WTC11 (cell line): ENCODE measurements at regions not wholly inside any gene's neighbourhood (a gene's known extent, or its start where the extent isn't known, plus 50 kb on each side); places are given as distances from the start of the nearest gene placed in this dataset.
A peak's percentile ranks its signal among the peaks of the same experiment; 100 is the strongest.

ENCODE experiments used
- ATAC-seq: fragments of 200-7000 bp; cut with Tn5 transposase; 2 replicates; pipeline ENCODE4 v1.10.0; 2021; ENCODE audit warnings: mild to moderate bottlenecking, moderate library complexity
- CTCF ChIA-PET: fragments of 300-600 bp; sonication (Branson Sonifier 250); formaldehyde crosslinking; loops from one replicate; lab custom pipeline; 2021; ENCODE audit warnings: antibody characterized with exemption; lab: Charles Lee
- POLR2A ChIA-PET: fragments of 350-600 bp; sonication (Branson Sonifier 250); formaldehyde crosslinking; loops from one replicate; lab custom pipeline; 2021; ENCODE audit warnings: antibody characterized with exemption; lab: Charles Lee
- DNase-seq: peaks from one replicate; pipeline ENCODE4 v3.0.0; 2021; ENCODE audit warnings: low spot score
- H3K27ac Mint-ChIP-seq: 2 replicates; pipeline ENCODE4 v1.8.0; 2021; ENCODE audit warnings: mixed read lengths
- H3K27me3 Mint-ChIP-seq: 2 replicates; pipeline ENCODE4 v1.8.0; 2021; ENCODE audit warnings: low read depth, mild to moderate bottlenecking, moderate library complexity, mixed read lengths
- H3K36me3 Mint-ChIP-seq: 2 replicates; pipeline ENCODE4 v1.8.0; 2021; ENCODE audit warnings: mixed read lengths
- H3K4me1 Mint-ChIP-seq: 2 replicates; pipeline ENCODE4 v1.8.0; 2022; ENCODE audit warnings: mixed read lengths
- H3K4me3 Mint-ChIP-seq: 2 replicates; pipeline ENCODE4 v1.8.0; 2021; ENCODE audit warnings: mild to moderate bottlenecking, moderate library complexity, mixed read lengths
- H3K9me3 Mint-ChIP-seq: 2 replicates; pipeline ENCODE4 v1.8.0; 2021; ENCODE audit warnings: mixed read lengths
- ATF3 ChIP-seq: sonication (generic); formaldehyde crosslinking; conservative IDR thresholded peaks from 2 replicates; pipeline ENCODE4 v1.8.1; 2022; ENCODE audit warnings: mild to moderate bottlenecking, missing genetic modification reagents
- CREB1 ChIP-seq: sonication (generic); formaldehyde crosslinking; IDR thresholded peaks from 2 replicates; pipeline ENCODE4 v1.8.0; 2023; ENCODE audit warnings: mild to moderate bottlenecking, missing genetic modification reagents
- E2F5 ChIP-seq: sonication (generic); formaldehyde crosslinking; IDR thresholded peaks from 2 replicates; pipeline ENCODE4 v1.8.1; 2022; ENCODE audit warnings: mild to moderate bottlenecking, moderate library complexity, missing genetic modification reagents
- ELF4 ChIP-seq: sonication (generic); formaldehyde crosslinking; IDR thresholded peaks from 2 replicates; pipeline ENCODE4 v1.8.1; 2022; ENCODE audit warnings: low read depth, mild to moderate bottlenecking, moderate library complexity, missing genetic modification reagents
- FOXK1 ChIP-seq: sonication (generic); formaldehyde crosslinking; IDR thresholded peaks from 2 replicates; pipeline ENCODE4 v1.8.0; 2022; ENCODE audit warnings: mild to moderate bottlenecking, moderate library complexity, missing genetic modification reagents
- KAT7 ChIP-seq: sonication (generic); formaldehyde crosslinking; IDR thresholded peaks from 2 replicates; pipeline ENCODE4 v1.8.1; 2023; ENCODE audit warnings: missing genetic modification reagents, mild to moderate bottlenecking, borderline replicate concordance
- NFYB ChIP-seq: sonication (generic); formaldehyde crosslinking; conservative IDR thresholded peaks from 2 replicates; pipeline ENCODE4 v1.8.0; 2022; ENCODE audit warnings: low read depth, missing genetic modification reagents
- NR2C2 ChIP-seq: sonication (generic); formaldehyde crosslinking; IDR thresholded peaks from 2 replicates; pipeline ENCODE4 v1.8.0; 2022; ENCODE audit warnings: mild to moderate bottlenecking, missing genetic modification reagents
- ZNF138 ChIP-seq: sonication (generic); formaldehyde crosslinking; conservative IDR thresholded peaks from 2 replicates; pipeline ENCODE4 v1.8.1; 2022; ENCODE audit warnings: mild to moderate bottlenecking, moderate library complexity, missing genetic modification reagents
- ZNF219 ChIP-seq: sonication (generic); formaldehyde crosslinking; IDR thresholded peaks from 2 replicates; pipeline ENCODE4 v1.8.0; 2023; ENCODE audit warnings: missing genetic modification reagents, mild to moderate bottlenecking, borderline replicate concordance
- ZNF317 ChIP-seq: sonication (generic); formaldehyde crosslinking; IDR thresholded peaks from 2 replicates; pipeline ENCODE4 v1.8.1; 2023; ENCODE audit warnings: low read depth, mild to moderate bottlenecking, moderate library complexity, missing genetic modification reagents, borderline replicate concordance
- ZNF512 ChIP-seq: sonication (generic); formaldehyde crosslinking; IDR thresholded peaks from 2 replicates; pipeline ENCODE4 v1.8.1; 2022; ENCODE audit warnings: missing genetic modification reagents, borderline replicate concordance
- ZNF532 ChIP-seq: fragments of 250-450 bp; sonication (Bioruptor Pico); IDR thresholded peaks from 2 replicates; pipeline ENCODE4 v1.9.0; 2021; ENCODE audit warnings: mild to moderate bottlenecking, borderline replicate concordance
- TF ChIP-seq, protein P1 (sequence below): sonication (generic); formaldehyde crosslinking; IDR thresholded peaks from 2 replicates; pipeline ENCODE4 v1.8.1; 2022; ENCODE audit warnings: mild to moderate bottlenecking, missing genetic modification reagents, moderate library complexity, borderline replicate concordance
- TF ChIP-seq, protein P2 (sequence below): fragments of 250-450 bp; sonication (Bioruptor Pico); IDR thresholded peaks from 2 replicates; pipeline ENCODE4 v1.9.0; 2021; ENCODE audit warnings: mild to moderate bottlenecking

DNA sequence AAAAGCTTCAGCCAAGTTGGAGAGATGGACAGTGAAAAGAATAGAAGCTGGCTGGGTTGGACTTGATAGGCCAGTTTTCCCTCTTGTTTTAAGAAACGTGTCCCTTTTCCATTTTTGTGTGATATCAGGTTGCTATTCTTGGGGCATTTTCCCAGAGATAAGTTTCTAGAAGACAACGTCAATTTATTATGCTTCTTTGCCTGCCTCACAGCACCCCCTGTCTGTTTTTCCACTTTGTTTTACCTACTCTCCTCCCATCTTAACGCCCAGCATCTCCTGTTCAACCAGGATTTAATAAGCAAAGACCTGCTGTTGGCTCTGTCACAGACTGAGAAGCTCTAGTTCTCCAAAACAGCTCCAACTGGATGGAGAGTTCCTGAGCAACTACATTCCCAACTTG, 317.8 kb upstream of the ZNF521 start:
- Mint-ChIP-seq H3K4me1 (peaks cover 13% of the 10 kb centered on the region), H3K9me3 (no peaks in the 10 kb centered on the region; the same call in none of the 2 replicates), H3K4me3 (no peak overlapping the region), H3K27ac (peak overlapping the region; percentile 21; the same call in 1 of the 2 replicates), H3K36me3 (no peaks in the 10 kb centered on the region), H3K27me3 (no peaks in the 10 kb centered on the region)
- DNase-seq = no peak
- peak; percentile 28; the same call in 1 of the 2 replicates for ATAC-seq
- POLR2A ChIA-PET = interaction anchor here (0.6 kb wide), 2 partner anchors 23 to 1067 kb away, joined by 3 read pairs; no protein-coding TSS in a partner anchor
- no peak for TF ChIP-seq ATF3
- TF ChIP-seq NR2C2 (CRISPR knock-in tag) = no peak
- TF ChIP-seq ZNF138 (CRISPR knock-in tag) = no peak
- TF ChIP-seq, protein P1, sequence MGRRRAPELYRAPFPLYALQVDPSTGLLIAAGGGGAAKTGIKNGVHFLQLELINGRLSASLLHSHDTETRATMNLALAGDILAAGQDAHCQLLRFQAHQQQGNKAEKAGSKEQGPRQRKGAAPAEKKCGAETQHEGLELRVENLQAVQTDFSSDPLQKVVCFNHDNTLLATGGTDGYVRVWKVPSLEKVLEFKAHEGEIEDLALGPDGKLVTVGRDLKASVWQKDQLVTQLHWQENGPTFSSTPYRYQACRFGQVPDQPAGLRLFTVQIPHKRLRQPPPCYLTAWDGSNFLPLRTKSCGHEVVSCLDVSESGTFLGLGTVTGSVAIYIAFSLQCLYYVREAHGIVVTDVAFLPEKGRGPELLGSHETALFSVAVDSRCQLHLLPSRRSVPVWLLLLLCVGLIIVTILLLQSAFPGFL (CRISPR knock-in tag) = no peak
- TF ChIP-seq KAT7 = no peak
- TF ChIP-seq ZNF532 (CRISPR knock-in tag) = no peak
- TF ChIP-seq, protein P2, sequence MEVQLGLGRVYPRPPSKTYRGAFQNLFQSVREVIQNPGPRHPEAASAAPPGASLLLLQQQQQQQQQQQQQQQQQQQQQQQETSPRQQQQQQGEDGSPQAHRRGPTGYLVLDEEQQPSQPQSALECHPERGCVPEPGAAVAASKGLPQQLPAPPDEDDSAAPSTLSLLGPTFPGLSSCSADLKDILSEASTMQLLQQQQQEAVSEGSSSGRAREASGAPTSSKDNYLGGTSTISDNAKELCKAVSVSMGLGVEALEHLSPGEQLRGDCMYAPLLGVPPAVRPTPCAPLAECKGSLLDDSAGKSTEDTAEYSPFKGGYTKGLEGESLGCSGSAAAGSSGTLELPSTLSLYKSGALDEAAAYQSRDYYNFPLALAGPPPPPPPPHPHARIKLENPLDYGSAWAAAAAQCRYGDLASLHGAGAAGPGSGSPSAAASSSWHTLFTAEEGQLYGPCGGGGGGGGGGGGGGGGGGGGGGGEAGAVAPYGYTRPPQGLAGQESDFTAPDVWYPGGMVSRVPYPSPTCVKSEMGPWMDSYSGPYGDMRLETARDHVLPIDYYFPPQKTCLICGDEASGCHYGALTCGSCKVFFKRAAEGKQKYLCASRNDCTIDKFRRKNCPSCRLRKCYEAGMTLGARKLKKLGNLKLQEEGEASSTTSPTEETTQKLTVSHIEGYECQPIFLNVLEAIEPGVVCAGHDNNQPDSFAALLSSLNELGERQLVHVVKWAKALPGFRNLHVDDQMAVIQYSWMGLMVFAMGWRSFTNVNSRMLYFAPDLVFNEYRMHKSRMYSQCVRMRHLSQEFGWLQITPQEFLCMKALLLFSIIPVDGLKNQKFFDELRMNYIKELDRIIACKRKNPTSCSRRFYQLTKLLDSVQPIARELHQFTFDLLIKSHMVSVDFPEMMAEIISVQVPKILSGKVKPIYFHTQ (CRISPR knock-in tag) = no peak
- TF ChIP-seq, all 79 proteins: peak for 0
- CTCF ChIA-PET = interaction anchor here (0.6 to 0.7 kb wide), 2 partner anchors 108 to 125 kb away, joined by 3 to 4 read pairs; no protein-coding TSS in a partner anchor

- POLR2A ChIA-PET = no interaction called here
Observed at GRCh38 chr18:25662272-25662671, 310.3 kb upstream of the ZNF521 start.

DNA sequence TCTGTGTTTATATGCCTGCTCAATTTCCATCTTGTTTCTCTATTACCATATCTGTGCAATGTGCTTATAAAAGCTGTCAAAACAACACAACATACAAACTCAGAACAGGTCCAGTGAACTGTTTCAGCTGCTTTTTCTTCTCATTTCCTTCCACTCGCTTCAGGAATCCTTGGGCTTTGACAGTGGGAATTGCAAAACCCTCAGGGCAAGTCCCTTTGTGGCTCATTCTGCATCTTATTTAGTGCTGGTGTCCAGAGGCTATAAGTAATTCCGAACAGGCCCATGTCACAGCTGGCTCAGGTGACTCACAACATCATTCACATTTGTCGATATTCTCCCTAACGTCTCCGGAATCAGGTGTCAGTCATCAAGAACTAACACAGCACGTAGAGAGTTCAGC, 309.9 kb upstream of the ZNF521 start:
- CTCF ChIA-PET = no interaction called here
- Mint-ChIP-seq H3K4me1 (peaks cover 8% of the 10 kb centered on the region), H3K4me3 (no peak overlapping the region), H3K27ac (no peak overlapping the region), H3K9me3 (peaks cover 5% of the 10 kb centered on the region; the same call in 1 of the 2 replicates), H3K27me3 (no peaks in the 10 kb centered on the region), H3K36me3 (no peaks in the 10 kb centered on the region)
- POLR2A ChIA-PET = no interaction called here
- no peak for DNase-seq
- no peak for ATAC-seq
- TF ChIP-seq CREB1 (CRISPR knock-in tag) (no peak), ZNF219 (no peak), E2F5 (CRISPR knock-in tag) (no peak), ZNF512 (no peak), ZNF317 (CRISPR knock-in tag) (no peak), NFYB (no peak), ELF4 (CRISPR knock-in tag) (no peak)
- TF ChIP-seq, protein P1 (CRISPR knock-in tag) = no peak

More at GRCh38 chr18:25662272-25662671, 310.3 kb upstream of the ZNF521 start:
- Mint-ChIP-seq H3K27ac (no peak overlapping the region), H3K27me3 (no peaks in the 10 kb centered on the region), H3K36me3 (no peaks in the 10 kb centered on the region), H3K4me1 (peaks cover 8% of the 10 kb centered on the region), H3K4me3 (no peak overlapping the region), H3K9me3 (peaks cover 5% of the 10 kb centered on the region; the same call in 1 of the 2 replicates)
- no peak for TF ChIP-seq E2F5 (CRISPR knock-in tag)
- no peak for TF ChIP-seq FOXK1 (CRISPR knock-in tag)
- CTCF ChIA-PET = no interaction called here
- DNase-seq (no peak), ATAC-seq (no peak)
